ENCODE measurements at regions not wholly inside any gene's neighbourhood (a gene's known extent, or its start where the extent isn't known, plus 50 kb on each side); places are given as distances from the start of the nearest gene placed in this dataset.

DNA sequence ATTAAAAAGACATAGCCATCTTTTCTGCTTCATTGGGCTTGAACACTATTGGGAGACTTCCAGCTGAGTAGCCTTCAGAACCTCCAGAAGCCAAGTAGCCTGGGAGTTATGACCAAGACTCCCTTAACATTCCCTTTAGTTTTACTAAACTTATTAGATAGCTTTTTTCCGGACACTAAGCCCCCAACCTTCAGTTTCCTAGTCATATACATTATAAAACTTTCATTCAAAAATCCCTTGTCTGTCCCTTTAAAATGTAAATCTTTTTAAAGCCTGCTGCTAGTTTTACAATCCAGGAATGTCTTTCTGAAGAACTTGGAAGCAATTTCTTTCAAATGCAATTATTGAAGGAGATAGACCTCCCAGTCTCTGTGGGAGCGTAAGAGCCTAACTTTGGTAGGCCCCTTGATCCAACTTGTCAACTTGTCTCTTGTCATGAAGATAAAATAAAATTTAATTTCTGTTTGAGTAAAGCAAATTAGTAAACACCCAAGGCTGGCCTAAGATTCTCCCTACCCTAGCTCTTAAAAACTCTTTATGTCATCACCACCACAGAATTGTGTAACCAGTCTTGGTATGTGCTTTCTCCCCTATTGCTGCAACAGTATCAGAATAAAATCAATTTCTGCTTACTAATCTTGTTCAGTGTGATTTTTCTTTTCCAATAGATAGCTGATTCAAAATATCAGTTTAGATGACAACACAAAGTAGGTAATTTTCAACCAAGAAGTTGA is 796.2 kb downstream of the PLA2G4A start:
- TF ChIP-seq, protein P1, sequence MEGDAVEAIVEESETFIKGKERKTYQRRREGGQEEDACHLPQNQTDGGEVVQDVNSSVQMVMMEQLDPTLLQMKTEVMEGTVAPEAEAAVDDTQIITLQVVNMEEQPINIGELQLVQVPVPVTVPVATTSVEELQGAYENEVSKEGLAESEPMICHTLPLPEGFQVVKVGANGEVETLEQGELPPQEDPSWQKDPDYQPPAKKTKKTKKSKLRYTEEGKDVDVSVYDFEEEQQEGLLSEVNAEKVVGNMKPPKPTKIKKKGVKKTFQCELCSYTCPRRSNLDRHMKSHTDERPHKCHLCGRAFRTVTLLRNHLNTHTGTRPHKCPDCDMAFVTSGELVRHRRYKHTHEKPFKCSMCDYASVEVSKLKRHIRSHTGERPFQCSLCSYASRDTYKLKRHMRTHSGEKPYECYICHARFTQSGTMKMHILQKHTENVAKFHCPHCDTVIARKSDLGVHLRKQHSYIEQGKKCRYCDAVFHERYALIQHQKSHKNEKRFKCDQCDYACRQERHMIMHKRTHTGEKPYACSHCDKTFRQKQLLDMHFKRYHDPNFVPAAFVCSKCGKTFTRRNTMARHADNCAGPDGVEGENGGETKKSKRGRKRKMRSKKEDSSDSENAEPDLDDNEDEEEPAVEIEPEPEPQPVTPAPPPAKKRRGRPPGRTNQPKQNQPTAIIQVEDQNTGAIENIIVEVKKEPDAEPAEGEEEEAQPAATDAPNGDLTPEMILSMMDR (IDR thresholded peaks at IDR 0.05; ENCODE audit: low read depth, low read length, missing control alignments): no peak
- no peak overlapping the region for H3K4me3 ChIP-seq (ENCODE audit: low read depth, low read length)
- in situ Hi-C loops (cut with HindIII; ENCODE audit: low sequenced_read_pairs): no loop called here
- no peak for DNase-seq (ENCODE audit: low read depth)

GRCh38 chr1:187626056-187626455 is 797.3 kb downstream of the PLA2G4A start:
- in situ Hi-C loops (cut with HindIII; ENCODE audit: low sequenced_read_pairs): no loop called here
- H3K4me3 ChIP-seq (ENCODE audit: low read depth, low read length): no peak overlapping the region
- TF ChIP-seq, protein P1 (IDR thresholded peaks at IDR 0.05; ENCODE audit: low read depth, low read length, missing control alignments): no peak
- no peak for DNase-seq (ENCODE audit: low read depth)

GRCh38 chr1:187627516-187627915 is 798.8 kb downstream of the PLA2G4A start:
- TF ChIP-seq, protein P1 (IDR thresholded peaks at IDR 0.05; ENCODE audit: low read depth, low read length, missing control alignments): no peak
- in situ Hi-C loops (cut with HindIII; ENCODE audit: low sequenced_read_pairs): no loop called here
- no peak overlapping the region for H3K4me3 ChIP-seq (ENCODE audit: low read depth, low read length)
- DNase-seq (ENCODE audit: low read depth): no peak

DNA sequence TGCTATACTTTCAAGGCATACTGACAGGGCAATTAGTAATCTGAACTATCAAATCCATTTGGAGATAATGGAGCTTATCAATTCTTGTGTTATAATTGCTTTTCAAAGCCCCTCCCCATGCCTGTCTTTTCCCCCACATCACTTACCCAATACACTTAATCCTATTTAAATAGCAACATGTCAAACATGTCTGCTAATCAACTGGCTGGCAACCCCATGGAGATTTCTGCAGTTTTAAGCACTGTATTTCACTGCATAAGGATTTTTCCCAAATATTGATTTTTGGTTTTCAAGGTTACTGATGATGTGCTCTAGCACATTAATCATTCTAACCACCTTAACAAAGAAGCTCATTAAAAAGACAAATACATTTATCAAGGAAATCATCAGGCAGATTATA is 800.3 kb downstream of the PLA2G4A start:
- in situ Hi-C loops (cut with HindIII; ENCODE audit: low sequenced_read_pairs): no loop called here
- no peak overlapping the region for H3K4me3 ChIP-seq (ENCODE audit: low read depth, low read length)
- TF ChIP-seq, protein P1 (IDR thresholded peaks at IDR 0.05; ENCODE audit: low read depth, low read length, missing control alignments): no peak
- no peak for DNase-seq (ENCODE audit: low read depth)

- TF ChIP-seq, protein P1 (IDR thresholded peaks at IDR 0.05; ENCODE audit: low read depth, low read length, missing control alignments): no peak
- DNase-seq (ENCODE audit: low read depth): no peak
- in situ Hi-C loops (cut with HindIII; ENCODE audit: low sequenced_read_pairs): no loop called here
- no peak overlapping the region for H3K4me3 ChIP-seq (ENCODE audit: low read depth, low read length)
Observed at GRCh38 chr1:187630653-187631380, 802.1 kb downstream of the PLA2G4A start.

GRCh38 chr1:187631381-187631675 is 802.6 kb downstream of the PLA2G4A start:
- DNase-seq (ENCODE audit: low read depth): no peak
- in situ Hi-C loops (cut with HindIII; ENCODE audit: low sequenced_read_pairs): no loop called here

More at GRCh38 chr1:187631381-187631675, 802.6 kb downstream of the PLA2G4A start:
- no peak overlapping the region for H3K4me3 ChIP-seq (ENCODE audit: low read depth, low read length)
- TF ChIP-seq, protein P1 (IDR thresholded peaks at IDR 0.05; ENCODE audit: low read depth, low read length, missing control alignments): no peak
